ENCODE measurements at regions not wholly inside any gene's neighbourhood (a gene's known extent, or its start where the extent isn't known, plus 50 kb on each side); places are given as distances from the start of the nearest gene placed in this dataset.
"Not testable (repeated sequence)": the region's sequence is repeated elsewhere in the genome, so short reads cannot be mapped to it uniquely, and the experiment has no call there.

- no peaks in the 10 kb centered on the region for H3K4me1 Mint-ChIP-seq
- H3K27ac Mint-ChIP-seq: no peak overlapping the region
- H3K9me3 Mint-ChIP-seq: no peaks in the 10 kb centered on the region
- H3K36me3 Mint-ChIP-seq: no peaks in the 10 kb centered on the region
- no peak overlapping the region for H3K4me3 Mint-ChIP-seq
- H3K27me3 Mint-ChIP-seq: peaks cover 3% of the 10 kb centered on the region
Observed at GRCh38 chr1:232368821-232369321, 261.1 kb downstream of the SIPA1L2 start.

- H3K36me3 Mint-ChIP-seq: no peaks in the 10 kb centered on the region
- H3K27me3 Mint-ChIP-seq: peaks cover 3% of the 10 kb centered on the region
- H3K27ac Mint-ChIP-seq: no peak overlapping the region
- H3K9me3 Mint-ChIP-seq: no peaks in the 10 kb centered on the region
- no peak overlapping the region for H3K4me3 Mint-ChIP-seq
- no peaks in the 10 kb centered on the region for H3K4me1 Mint-ChIP-seq
Observed at GRCh38 chr1:232367293-232367692, 262.6 kb downstream of the SIPA1L2 start.

GRCh38 chr1:232364654-232365382 lies 265.1 kb downstream of the SIPA1L2 start:
- no peaks in the 10 kb centered on the region for H3K9me3 Mint-ChIP-seq
- H3K4me1 Mint-ChIP-seq: no peaks in the 10 kb centered on the region
- no peak overlapping the region for H3K27ac Mint-ChIP-seq
- no peaks in the 10 kb centered on the region for H3K27me3 Mint-ChIP-seq
- no peaks in the 10 kb centered on the region for H3K36me3 Mint-ChIP-seq
- H3K4me3 Mint-ChIP-seq: no peak overlapping the region

GRCh38 chr1:232363008-232363407 lies 266.9 kb downstream of the SIPA1L2 start:
- Mint-ChIP-seq H3K27ac (no peak overlapping the region), H3K4me1 (no peaks in the 10 kb centered on the region), H3K27me3 (no peaks in the 10 kb centered on the region), H3K9me3 (no peaks in the 10 kb centered on the region), H3K36me3 (no peaks in the 10 kb centered on the region), H3K4me3 (no peak overlapping the region)

- no peaks in the 10 kb centered on the region for H3K4me1 Mint-ChIP-seq
- peaks cover 1% of the 10 kb centered on the region for H3K27me3 Mint-ChIP-seq
- H3K36me3 Mint-ChIP-seq: no peaks in the 10 kb centered on the region
- no peak overlapping the region for H3K4me3 Mint-ChIP-seq
- H3K27ac Mint-ChIP-seq: no peak overlapping the region
- H3K9me3 Mint-ChIP-seq: no peaks in the 10 kb centered on the region
Observed at GRCh38 chr1:232357416-232357815, 272.5 kb downstream of the SIPA1L2 start.

GRCh38 chr1:232355162-232356006 lies 274.5 kb downstream of the SIPA1L2 start:
- Mint-ChIP-seq H3K27ac (no peak overlapping the region), H3K36me3 (no peaks in the 10 kb centered on the region), H3K9me3 (no peaks in the 10 kb centered on the region), H3K4me1 (no peaks in the 10 kb centered on the region), H3K27me3 (peaks cover 3% of the 10 kb centered on the region), H3K4me3 (no peak overlapping the region)

GRCh38 chr1:232353001-232353400 lies 276.9 kb downstream of the SIPA1L2 start:
- no peak overlapping the region for H3K27ac Mint-ChIP-seq
- no peak overlapping the region for H3K4me3 Mint-ChIP-seq
- peaks cover 6% of the 10 kb centered on the region for H3K27me3 Mint-ChIP-seq
- no peaks in the 10 kb centered on the region for H3K36me3 Mint-ChIP-seq
- no peaks in the 10 kb centered on the region for H3K9me3 Mint-ChIP-seq
- H3K4me1 Mint-ChIP-seq: no peaks in the 10 kb centered on the region

GRCh38 chr1:232352366-232352765 lies 277.6 kb downstream of the SIPA1L2 start:
- Mint-ChIP-seq H3K4me3 (no peak overlapping the region), H3K27ac (no peak overlapping the region), H3K27me3 (peaks cover 6% of the 10 kb centered on the region), H3K4me1 (no peaks in the 10 kb centered on the region), H3K9me3 (no peaks in the 10 kb centered on the region), H3K36me3 (no peaks in the 10 kb centered on the region)

GRCh38 chr1:232351335-232351734 lies 278.6 kb downstream of the SIPA1L2 start:
- Mint-ChIP-seq H3K4me1 (no peaks in the 10 kb centered on the region), H3K36me3 (no peaks in the 10 kb centered on the region), H3K27ac (no peak overlapping the region), H3K27me3 (peaks cover 6% of the 10 kb centered on the region), H3K9me3 (no peaks in the 10 kb centered on the region), H3K4me3 (no peak overlapping the region)

GRCh38 chr1:232346844-232347243 lies 283.1 kb downstream of the SIPA1L2 start:
- no peaks in the 10 kb centered on the region for H3K4me1 Mint-ChIP-seq
- H3K36me3 Mint-ChIP-seq: no peaks in the 10 kb centered on the region
- H3K9me3 Mint-ChIP-seq: peaks cover 6% of the 10 kb centered on the region
- H3K27ac Mint-ChIP-seq: no peak overlapping the region
- H3K27me3 Mint-ChIP-seq: peaks cover 8% of the 10 kb centered on the region
- H3K4me3 Mint-ChIP-seq: no peak overlapping the region

GRCh38 chr1:232344791-232345399 lies 285.0 kb downstream of the SIPA1L2 start:
- Mint-ChIP-seq H3K27me3 (peaks cover 7% of the 10 kb centered on the region), H3K9me3 (peaks cover 6% of the 10 kb centered on the region), H3K4me1 (no peaks in the 10 kb centered on the region), H3K27ac (no peak overlapping the region), H3K4me3 (no peak overlapping the region), H3K36me3 (no peaks in the 10 kb centered on the region)

- not testable (repeated sequence) for H3K27me3 Mint-ChIP-seq, H3K36me3 Mint-ChIP-seq, H3K27ac Mint-ChIP-seq, H3K9me3 Mint-ChIP-seq, H3K4me1 Mint-ChIP-seq, H3K4me3 Mint-ChIP-seq
Observed at GRCh38 chr1:232344186-232344585, 285.7 kb downstream of the SIPA1L2 start.

GRCh38 chr1:232340446-232340845 lies 289.5 kb downstream of the SIPA1L2 start:
- Mint-ChIP-seq H3K36me3 (no peaks in the 10 kb centered on the region), H3K4me3 (no peak overlapping the region), H3K27me3 (peaks cover 15% of the 10 kb centered on the region), H3K27ac (no peak overlapping the region), H3K4me1 (peaks cover 10% of the 10 kb centered on the region), H3K9me3 (peaks cover 6% of the 10 kb centered on the region)

GRCh38 chr1:232339073-232339472 lies 290.9 kb downstream of the SIPA1L2 start:
- Mint-ChIP-seq H3K4me1 (peaks cover 22% of the 10 kb centered on the region), H3K27ac (no peak overlapping the region), H3K27me3 (peaks cover 15% of the 10 kb centered on the region), H3K4me3 (no peak overlapping the region), H3K9me3 (no peaks in the 10 kb centered on the region), H3K36me3 (no peaks in the 10 kb centered on the region)

GRCh38 chr1:232335741-232336293 lies 294.1 kb downstream of the SIPA1L2 start:
- Mint-ChIP-seq H3K36me3 (peaks cover 2% of the 10 kb centered on the region), H3K4me1 (peaks cover 28% of the 10 kb centered on the region), H3K27me3 (peaks cover 13% of the 10 kb centered on the region), H3K9me3 (no peaks in the 10 kb centered on the region), H3K4me3 (no peak overlapping the region), H3K27ac (no peak overlapping the region)

Data from activated naive CD4-positive, alpha-beta T cell treated with anti-CD3 and anti-CD28 coated beads, Interleukin-2, amount 50 U/mL, for 24 hours (primary cell).